WI38 (cell line): ENCODE measurements at regions not wholly inside any gene's neighbourhood (a gene's known extent, or its start where the extent isn't known, plus 50 kb on each side); places are given as distances from the start of the nearest gene placed in this dataset.
"Not testable (repeated sequence)": the region's sequence is repeated elsewhere in the genome, so short reads cannot be mapped to it uniquely, and the experiment has no call there.

Experiments used
- H3K4me3 ChIP-seq: 2 replicates; pipeline ENCODE4 v1.5.1; 2011; ENCODE audit warnings: low read depth, mild to moderate bottlenecking, control low read depth, low read length
- TF ChIP-seq, protein P1 (sequence below): IDR thresholded peaks from 2 replicates; pipeline ENCODE4 v1.5.1; 2012; ENCODE audit warnings: low read depth, mild to moderate bottlenecking, control low read depth, low read length

DNA sequence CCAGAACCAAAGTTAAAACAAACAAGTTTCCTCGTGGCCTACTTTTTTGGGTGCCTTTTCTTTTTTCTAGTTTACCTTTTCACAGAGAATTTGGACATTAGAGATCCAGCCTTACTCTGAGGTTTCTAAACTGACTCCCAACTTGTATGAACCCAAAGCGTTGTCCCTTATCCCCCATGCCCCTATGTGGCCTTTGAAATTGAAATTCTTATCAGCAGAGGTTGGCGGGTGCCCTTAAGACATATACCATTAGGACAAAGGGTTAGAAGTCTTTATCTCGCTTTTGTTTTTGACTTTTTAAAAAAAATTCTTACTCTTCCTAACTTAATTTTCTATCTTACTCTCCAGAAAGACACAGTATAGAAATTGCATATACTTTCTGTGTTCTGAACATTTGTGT is 76.3 kb upstream of the C7orf33 start:
- no peak overlapping the region for H3K4me3 ChIP-seq
- TF ChIP-seq, protein P1, sequence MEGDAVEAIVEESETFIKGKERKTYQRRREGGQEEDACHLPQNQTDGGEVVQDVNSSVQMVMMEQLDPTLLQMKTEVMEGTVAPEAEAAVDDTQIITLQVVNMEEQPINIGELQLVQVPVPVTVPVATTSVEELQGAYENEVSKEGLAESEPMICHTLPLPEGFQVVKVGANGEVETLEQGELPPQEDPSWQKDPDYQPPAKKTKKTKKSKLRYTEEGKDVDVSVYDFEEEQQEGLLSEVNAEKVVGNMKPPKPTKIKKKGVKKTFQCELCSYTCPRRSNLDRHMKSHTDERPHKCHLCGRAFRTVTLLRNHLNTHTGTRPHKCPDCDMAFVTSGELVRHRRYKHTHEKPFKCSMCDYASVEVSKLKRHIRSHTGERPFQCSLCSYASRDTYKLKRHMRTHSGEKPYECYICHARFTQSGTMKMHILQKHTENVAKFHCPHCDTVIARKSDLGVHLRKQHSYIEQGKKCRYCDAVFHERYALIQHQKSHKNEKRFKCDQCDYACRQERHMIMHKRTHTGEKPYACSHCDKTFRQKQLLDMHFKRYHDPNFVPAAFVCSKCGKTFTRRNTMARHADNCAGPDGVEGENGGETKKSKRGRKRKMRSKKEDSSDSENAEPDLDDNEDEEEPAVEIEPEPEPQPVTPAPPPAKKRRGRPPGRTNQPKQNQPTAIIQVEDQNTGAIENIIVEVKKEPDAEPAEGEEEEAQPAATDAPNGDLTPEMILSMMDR: no peak

DNA sequence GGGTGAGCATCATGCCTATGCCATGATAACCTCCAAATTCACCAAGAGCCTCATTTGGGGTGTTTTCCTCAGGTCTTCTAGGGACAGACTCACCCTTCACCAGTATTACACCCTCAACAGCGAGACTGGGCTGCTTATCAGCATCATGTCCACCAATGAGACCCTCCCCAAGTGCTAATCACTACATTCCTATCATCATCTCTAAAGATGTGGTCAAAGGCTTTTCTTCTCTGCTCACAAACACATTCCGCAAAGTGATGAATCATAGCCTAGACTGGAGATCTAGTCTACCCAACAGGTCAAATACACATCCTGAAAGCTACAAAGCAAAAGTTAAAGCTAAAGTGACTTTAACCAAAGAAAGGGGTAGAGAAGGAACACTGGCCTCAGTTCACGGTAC is 75.3 kb upstream of the C7orf33 start:
- H3K4me3 ChIP-seq: no peak overlapping the region
- TF ChIP-seq, protein P1: no peak

DNA sequence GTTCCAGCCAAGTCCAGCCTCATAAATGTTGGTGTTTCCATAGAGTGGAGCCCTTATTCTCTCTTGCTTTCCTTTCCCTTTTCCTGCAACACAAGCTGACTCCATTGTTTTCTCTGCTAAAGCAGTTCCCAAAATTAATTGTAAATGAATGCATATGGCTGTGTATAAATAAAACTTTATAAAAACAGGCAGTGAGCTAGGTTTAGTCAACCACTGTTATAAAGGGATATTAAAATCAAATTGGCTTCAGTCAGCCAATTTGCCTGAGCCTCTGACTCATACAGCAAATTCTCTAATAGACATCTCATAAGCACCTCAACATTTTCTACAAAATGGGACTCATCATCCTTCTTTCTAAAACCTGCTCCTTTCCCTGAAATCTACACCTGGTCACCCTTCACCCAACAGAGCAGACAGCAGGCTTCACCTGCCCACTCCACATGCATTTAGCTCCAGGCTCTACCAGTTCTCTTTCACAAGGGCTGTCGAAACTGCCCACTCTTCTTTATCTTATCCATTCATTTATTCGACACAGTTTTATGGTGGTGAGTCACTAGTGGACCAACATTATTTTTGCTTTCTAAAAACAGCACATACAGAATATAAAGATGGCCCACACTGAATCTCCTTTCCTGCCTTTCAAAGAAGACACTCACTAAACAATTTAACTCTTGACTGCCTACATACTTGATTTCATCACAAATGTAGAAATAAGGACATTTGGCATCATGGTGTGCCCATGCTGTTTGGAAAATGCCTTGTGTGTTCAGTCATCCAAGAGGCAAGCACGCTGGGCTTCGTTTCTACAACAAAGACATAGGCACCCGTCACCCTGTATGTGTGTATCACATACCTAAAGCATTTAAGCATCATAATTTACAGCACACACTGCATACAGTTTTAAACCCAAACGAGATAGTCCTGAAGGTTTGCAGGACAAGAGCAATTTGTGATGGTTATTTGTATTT is 74.6 kb upstream of the C7orf33 start:
- H3K4me3 ChIP-seq: no peak overlapping the region
- TF ChIP-seq, protein P1: no peak

DNA sequence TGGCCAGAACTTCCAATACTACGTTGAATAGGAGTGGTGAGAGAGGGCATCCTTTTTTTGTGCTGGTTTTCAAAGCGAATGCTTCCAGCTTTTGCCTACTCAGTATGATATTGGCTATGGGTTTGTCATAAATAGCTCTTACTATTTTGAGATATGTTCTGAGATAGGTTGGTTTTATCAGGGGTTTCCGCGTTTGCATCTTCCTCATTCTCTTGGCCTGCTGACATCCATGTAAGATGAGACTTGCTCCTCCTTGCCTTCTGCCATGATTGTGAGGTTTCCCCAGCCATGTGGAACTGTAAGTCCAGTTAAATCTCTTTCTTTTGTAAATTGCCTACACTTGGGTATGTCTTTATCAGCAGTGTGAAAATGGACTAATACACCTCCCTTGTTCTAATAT is 71.2 kb upstream of the C7orf33 start:
- H3K4me3 ChIP-seq: not testable (repeated sequence)

DNA sequence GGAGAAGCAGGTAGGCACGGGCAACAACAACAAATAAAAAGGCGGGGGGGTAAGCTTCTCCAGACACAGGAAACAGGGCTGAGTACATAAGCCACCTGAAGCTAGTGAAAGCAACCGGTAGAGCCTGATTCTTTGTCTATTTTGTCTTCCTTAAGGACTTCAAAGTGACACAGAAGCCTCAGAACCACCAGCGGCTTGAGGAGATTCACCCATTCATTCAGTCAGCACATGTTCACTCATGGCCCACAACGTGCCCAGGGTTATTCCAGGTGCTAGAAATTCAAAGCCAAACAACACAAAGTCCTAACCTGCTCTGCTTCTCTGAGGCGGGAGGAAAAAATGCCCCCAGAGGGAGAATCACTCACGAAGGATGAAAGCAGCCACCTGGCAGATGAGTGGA is 69.3 kb upstream of the C7orf33 start:
- TF ChIP-seq, protein P1: no peak
- H3K4me3 ChIP-seq: no peak overlapping the region

DNA sequence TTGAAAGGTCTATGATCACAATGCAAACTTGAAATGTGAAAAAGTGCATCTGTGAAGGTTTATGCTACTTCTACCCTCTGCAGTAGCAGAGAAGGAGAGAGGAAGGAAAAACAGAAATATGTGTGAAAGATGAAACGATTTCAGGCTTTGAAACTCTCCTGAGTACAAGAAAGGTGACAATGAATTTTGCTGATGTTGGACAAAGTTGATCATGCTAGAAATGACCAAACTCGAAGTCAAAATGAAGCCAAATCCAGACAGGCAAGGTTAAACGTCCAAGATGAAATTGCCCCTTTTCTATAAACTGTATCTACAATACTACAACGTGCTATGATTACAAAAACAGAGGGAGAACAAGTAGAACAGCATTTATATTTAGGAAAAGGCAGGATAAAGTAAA is 67.0 kb upstream of the C7orf33 start:
- TF ChIP-seq, protein P1: no peak
- no peak overlapping the region for H3K4me3 ChIP-seq

DNA sequence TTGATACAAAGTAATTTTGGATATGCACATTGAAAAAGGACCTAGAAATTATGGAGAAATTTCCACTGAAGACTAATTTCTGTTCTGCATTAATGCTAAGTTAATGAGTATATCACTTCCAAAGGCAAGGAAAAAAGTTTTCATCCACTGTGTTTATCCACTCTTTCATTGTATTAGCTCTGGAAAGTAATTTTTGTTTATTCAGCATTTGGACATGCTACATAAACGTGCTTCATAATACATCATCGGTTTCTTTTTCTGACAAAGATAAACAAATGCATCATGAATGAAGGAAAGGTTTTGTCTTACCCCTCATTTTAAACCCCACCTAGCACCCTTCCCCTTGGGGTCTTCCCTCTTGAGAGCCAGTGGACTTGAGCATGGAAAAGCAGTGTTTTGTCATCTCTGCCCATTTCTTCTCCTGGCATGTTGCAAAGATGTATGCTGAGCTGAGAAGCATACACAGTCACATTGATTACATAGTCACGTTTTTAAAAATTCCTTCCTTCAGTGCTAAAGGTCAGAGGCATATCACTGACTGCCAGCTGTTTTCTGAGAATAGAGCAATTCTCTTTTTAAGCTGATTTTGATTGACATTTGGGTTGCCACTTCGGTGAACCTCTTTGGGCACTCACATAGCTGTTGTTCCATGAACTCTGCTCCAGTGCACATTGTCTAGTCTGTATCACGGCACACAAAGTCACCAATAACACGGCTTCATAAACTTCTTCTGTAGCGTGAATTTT is 65.9 kb upstream of the C7orf33 start:
- H3K4me3 ChIP-seq: no peak overlapping the region
- TF ChIP-seq, protein P1: no peak
